GM06990 (cell line): ENCODE measurements at regions not wholly inside any gene's neighbourhood (a gene's known extent, or its start where the extent isn't known, plus 50 kb on each side); places are given as distances from the start of the nearest gene placed in this dataset.
"Not testable (repeated sequence)": the region's sequence is repeated elsewhere in the genome, so short reads cannot be mapped to it uniquely, and the experiment has no call there.

Experiments used
- DNase-seq: peaks from one replicate; pipeline ENCODE4 v3.0.0-alpha.2; 2011; ENCODE audit not compliant: insufficient read length; ENCODE audit errors: extremely low read depth
- H3K27me3 ChIP-seq: replicated peaks from 2 replicates; pipeline ENCODE4 v1.6.0; 2011; ENCODE audit warnings: low read length; ENCODE audit not compliant: control insufficient read depth, insufficient read depth
- H3K36me3 ChIP-seq: 2 replicates; pipeline ENCODE4 v1.5.1; 2011; ENCODE audit warnings: low read length; ENCODE audit not compliant: control insufficient read depth, insufficient read depth
- H3K4me3 ChIP-seq: replicated peaks from 2 replicates; pipeline ENCODE4 v1.5.1; 2011; ENCODE audit warnings: low read depth, mild to moderate bottlenecking, control low read depth, low read length
- TF ChIP-seq, protein P1 (sequence below): IDR thresholded peaks from 2 replicates; pipeline ENCODE4 v1.5.1; 2011; ENCODE audit warnings: low read length, control low read depth, mild to moderate bottlenecking, inconsistent platforms; ENCODE audit not compliant: insufficient read depth, poor library complexity, severe bottlenecking

- no peak for DNase-seq
- H3K4me3 ChIP-seq = no peak overlapping the region
Observed at GRCh38 chr4:38385093-38386004, 278.6 kb upstream of the KLF3 start.

GRCh38 chr4:38386005-38386551, 277.9 kb upstream of the KLF3 start:
- H3K36me3 ChIP-seq = no peaks in the 10 kb centered on the region
- H3K27me3 ChIP-seq = no peaks in the 10 kb centered on the region
- TF ChIP-seq, protein P1, sequence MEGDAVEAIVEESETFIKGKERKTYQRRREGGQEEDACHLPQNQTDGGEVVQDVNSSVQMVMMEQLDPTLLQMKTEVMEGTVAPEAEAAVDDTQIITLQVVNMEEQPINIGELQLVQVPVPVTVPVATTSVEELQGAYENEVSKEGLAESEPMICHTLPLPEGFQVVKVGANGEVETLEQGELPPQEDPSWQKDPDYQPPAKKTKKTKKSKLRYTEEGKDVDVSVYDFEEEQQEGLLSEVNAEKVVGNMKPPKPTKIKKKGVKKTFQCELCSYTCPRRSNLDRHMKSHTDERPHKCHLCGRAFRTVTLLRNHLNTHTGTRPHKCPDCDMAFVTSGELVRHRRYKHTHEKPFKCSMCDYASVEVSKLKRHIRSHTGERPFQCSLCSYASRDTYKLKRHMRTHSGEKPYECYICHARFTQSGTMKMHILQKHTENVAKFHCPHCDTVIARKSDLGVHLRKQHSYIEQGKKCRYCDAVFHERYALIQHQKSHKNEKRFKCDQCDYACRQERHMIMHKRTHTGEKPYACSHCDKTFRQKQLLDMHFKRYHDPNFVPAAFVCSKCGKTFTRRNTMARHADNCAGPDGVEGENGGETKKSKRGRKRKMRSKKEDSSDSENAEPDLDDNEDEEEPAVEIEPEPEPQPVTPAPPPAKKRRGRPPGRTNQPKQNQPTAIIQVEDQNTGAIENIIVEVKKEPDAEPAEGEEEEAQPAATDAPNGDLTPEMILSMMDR = no peak
- H3K4me3 ChIP-seq = no peak overlapping the region
- DNase-seq = no peak

More at GRCh38 chr4:38385093-38386004, 278.6 kb upstream of the KLF3 start:
- Histone ChIP-seq H3K27me3 (no peaks in the 10 kb centered on the region), H3K36me3 (no peaks in the 10 kb centered on the region)
- TF ChIP-seq, protein P1 = no peak

DNA sequence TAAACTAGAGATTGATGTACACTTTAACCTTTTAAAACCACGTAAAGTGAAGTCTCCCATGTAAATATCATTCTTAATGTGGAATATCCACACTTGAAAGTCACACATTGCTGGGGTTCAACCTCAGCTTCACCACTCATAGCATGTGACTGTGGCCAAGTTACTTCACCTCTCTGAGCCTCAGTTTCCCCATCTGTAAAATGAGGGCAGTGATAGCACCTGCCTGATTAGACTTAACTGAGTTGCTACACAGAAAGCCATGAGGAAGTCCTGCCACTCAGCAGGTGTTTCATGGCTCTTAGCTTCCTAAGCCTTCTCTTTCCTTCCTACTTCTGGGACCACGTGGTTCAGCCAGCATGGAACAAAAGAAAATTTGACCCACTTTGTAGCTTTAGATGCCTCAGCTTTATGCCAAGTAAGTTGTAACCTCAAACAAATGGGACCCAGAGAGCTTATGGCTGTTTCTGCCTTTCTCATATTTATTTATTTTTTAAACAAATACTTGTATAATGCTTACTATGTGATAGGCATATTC, 277.3 kb upstream of the KLF3 start:
- DNase-seq = no peak
- no peak overlapping the region for H3K4me3 ChIP-seq

DNA sequence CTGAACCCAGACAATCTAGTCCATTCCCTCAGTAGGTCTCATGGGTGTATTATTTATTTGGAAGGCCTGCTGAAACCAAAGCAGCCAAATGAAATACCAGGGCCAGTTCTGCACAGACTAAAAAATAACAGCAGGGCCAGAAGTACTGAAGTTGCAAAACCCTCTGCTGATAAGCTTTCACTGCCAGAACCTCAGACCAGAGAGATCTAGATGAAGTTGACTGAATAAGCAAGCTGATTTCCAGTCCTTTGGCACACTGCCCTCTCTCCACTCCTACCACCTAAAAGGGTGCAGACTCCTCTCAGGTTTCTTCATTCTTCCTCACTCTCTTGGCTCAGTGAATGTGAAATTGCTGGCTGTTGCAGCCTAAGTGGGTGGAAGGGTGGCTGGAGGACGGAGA, 276.7 kb upstream of the KLF3 start:
- Histone ChIP-seq H3K4me3 (no peak overlapping the region), H3K36me3 (no peaks in the 10 kb centered on the region), H3K27me3 (no peaks in the 10 kb centered on the region)
- TF ChIP-seq, protein P1 = no peak
- no peak for DNase-seq

More for the DNA sequence above, 277.3 kb upstream of the KLF3 start:
- TF ChIP-seq, protein P1 = no peak
- no peaks in the 10 kb centered on the region for H3K27me3 ChIP-seq
- H3K36me3 ChIP-seq = no peaks in the 10 kb centered on the region

- DNase-seq = no peak
- H3K36me3 ChIP-seq = no peaks in the 10 kb centered on the region
- TF ChIP-seq, protein P1 = no peak
- no peaks in the 10 kb centered on the region for H3K27me3 ChIP-seq
- H3K4me3 ChIP-seq = no peak overlapping the region
Observed at GRCh38 chr4:38387819-38388218, 276.2 kb upstream of the KLF3 start.

DNA sequence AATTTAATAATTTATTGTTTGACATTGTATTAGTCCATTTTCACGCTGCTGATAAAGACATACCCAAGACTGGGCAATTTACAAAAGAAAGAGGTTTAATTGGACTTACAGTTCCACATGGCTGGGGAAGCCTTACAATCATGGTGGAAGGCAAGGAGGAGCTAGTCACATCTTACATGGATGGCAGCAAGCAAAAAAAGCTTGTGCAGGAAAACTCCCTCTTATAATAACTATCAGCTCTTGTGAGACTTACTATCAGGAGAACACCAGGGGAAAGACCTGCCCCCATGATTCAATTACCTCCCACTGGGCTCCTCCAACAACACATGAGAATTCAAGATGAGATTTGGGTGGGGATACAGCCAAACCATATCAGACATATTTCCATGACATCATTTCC, 275.1 kb upstream of the KLF3 start:
- not testable (repeated sequence) for DNase-seq, H3K27me3 ChIP-seq, H3K4me3 ChIP-seq, H3K36me3 ChIP-seq
